GM12874 (cell line): ENCODE measurements at regions not wholly inside any gene's neighbourhood (a gene's known extent, or its start where the extent isn't known, plus 50 kb on each side); places are given as distances from the start of the nearest gene placed in this dataset.

Experiments
- TF ChIP-seq, protein P1 (sequence below): IDR thresholded peaks from 2 replicates; pipeline ENCODE4 v1.5.1; 2011; ENCODE audit warnings: low read depth, mild to moderate bottlenecking, control low read depth, low read length, moderate library complexity; ENCODE audit not compliant: insufficient read depth

DNA sequence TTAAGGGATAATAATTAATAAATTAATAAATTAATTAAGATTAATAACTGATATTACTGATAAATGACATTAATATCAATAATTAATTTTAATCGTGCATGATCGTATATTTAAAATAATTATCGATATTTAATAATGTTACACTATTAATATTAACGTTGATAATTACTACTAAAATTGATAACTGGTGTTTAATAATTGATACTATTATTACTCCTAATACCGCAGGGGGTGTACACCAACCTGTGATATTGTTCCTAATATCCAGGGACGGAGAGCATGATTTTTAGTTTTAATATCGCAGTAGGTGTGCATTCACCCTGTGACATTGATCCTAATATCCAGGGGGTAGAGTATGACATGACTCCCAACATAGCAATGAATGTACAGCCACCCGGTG lies 1930.8 kb downstream of the SUCLG1 start:
- TF ChIP-seq, protein P1, sequence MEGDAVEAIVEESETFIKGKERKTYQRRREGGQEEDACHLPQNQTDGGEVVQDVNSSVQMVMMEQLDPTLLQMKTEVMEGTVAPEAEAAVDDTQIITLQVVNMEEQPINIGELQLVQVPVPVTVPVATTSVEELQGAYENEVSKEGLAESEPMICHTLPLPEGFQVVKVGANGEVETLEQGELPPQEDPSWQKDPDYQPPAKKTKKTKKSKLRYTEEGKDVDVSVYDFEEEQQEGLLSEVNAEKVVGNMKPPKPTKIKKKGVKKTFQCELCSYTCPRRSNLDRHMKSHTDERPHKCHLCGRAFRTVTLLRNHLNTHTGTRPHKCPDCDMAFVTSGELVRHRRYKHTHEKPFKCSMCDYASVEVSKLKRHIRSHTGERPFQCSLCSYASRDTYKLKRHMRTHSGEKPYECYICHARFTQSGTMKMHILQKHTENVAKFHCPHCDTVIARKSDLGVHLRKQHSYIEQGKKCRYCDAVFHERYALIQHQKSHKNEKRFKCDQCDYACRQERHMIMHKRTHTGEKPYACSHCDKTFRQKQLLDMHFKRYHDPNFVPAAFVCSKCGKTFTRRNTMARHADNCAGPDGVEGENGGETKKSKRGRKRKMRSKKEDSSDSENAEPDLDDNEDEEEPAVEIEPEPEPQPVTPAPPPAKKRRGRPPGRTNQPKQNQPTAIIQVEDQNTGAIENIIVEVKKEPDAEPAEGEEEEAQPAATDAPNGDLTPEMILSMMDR = no peak

DNA sequence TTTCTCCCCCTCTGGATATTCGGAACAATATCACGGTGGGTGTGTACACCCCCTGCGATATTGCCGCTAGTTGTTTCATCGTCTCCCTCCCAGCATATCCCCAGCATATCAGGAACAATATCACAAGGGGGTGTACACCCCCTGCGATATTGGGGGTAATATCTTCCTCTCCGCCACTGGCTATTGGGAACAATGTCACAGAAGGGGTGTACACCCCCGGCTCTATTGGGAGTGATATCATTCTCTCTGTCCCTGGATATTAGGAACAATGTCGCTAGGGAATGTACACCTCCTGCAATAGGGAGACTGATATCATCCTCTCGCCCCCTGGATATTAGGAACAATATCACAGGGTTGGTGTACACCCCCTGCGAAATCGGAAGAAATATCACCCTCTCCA lies 1932.0 kb downstream of the SUCLG1 start:
- TF ChIP-seq, protein P1 = no peak

DNA sequence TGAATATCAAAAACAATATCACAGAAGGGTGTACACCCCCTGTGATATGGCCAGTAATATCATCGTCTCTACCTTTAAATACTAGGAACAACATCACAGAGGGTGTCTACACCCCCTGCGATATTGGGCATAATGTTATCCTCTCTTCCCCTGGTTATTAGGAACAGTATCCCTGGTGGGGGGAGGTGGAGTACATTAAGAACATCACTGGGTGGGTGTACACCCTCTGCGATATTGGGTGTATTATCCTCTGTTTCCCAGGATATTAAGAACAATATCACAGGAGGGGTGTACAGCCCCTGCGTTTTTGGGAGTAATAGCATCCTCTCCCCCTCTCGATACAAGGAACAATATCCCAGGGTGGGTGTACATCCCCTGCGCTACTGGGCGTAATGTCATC lies 1932.8 kb downstream of the SUCLG1 start:
- TF ChIP-seq, protein P1 = no peak

DNA sequence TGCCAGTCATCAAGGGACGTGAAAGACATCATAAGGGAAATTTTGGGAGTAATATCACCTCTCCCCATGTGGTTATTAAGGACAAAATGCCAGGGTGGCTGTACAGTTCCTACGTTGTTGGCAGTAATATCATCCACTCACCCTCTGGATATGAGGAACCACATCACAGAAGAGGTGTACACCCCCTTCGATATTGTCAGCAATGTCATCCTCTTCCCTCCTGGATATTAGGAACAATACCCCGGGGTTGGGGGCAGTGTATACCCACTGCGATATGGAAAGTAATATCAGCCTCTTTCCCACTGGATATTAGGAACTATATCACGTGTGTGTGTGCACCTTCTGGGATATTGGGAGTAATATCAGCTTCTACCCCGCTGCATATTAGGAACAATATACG lies 1933.3 kb downstream of the SUCLG1 start:
- TF ChIP-seq, protein P1 = no peak

DNA sequence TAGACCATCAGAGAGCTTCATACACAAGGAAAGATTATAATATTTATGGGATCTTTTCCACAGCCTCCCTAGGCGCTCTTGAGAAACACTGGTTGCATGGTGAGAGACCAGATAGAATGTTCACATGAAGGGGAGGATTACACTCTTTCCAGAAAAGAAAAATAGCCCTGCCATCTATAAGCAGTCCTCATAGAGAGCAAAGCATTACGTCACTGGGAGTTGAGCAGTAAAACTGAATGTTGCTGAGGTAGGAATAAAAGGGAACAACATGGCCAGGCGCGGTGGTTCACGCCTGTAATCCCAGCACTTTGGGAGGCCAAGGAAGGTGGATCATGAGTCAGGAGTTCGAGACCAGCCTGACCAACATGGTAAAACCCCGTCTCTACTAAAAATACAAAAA lies 1934.3 kb downstream of the SUCLG1 start:
- TF ChIP-seq, protein P1 = no peak

DNA sequence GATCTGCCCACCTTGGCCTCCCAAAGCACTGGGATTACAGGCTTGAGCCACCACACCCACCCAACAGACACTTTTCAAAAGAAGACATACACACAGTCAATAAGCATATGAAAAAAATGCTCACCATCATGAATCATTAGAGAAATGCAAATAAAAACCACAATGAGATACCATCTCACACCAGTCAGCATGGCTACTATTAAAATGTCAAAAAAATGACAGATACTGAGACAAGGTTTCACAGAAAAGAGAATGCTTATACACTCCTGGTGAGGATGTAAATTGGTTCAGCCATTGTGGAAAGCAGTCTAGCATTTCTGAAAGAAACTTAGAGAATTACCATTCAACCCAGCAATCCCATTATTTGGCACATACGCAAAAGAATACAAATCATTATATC lies 1947.2 kb downstream of the SUCLG1 start:
- TF ChIP-seq, protein P1 = no peak

DNA sequence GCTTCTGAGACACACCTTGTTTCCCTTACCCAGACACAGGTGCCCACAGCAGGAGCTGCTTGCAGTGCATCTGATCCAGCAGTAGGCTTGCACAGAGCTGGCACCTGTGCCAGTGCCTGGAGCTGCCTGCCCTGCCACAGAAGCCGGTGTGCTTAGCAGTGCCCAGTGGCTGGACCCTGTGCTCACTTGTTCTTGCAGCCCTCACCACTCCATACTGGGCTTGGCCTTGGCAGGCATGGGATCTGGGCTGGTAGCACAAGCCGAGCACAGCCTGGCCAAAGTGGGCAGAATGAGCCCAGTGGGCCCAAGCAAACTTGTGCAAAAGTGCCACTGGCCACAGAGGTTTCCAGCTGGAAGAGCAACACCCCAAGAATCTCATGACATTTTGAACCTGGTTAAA lies 1950.4 kb downstream of the SUCLG1 start:
- TF ChIP-seq, protein P1 = no peak

DNA sequence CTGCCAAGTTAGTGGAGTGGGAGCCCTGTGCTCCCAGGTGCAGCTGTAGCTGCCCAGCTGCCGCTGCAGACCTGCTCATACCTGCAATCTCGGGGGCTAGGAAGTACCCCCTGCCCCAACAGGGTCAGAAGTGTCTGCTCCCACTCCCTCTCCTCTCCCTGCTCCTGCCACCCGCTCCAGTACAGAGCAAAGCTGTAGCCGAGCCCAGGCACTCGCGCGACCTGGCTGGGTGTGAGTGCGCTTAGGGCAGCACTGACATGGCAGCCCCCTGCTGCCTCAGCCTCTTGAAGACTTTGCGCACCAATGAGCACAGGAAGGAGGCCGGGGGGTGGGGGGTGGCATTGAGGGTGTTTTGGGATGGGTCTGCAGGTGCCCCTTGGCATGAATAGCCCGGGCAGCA lies 1951.4 kb downstream of the SUCLG1 start:
- TF ChIP-seq, protein P1 = no peak
